AG10803 (cell line): ENCODE measurements at regions not wholly inside any gene's neighbourhood (a gene's known extent, or its start where the extent isn't known, plus 50 kb on each side); places are given as distances from the start of the nearest gene placed in this dataset.

Experiments
- DNase-seq: peaks from one replicate; pipeline ENCODE4 v3.0.0; 2010; ENCODE audit warnings: low read depth
- H3K4me3 ChIP-seq: 2 replicates; pipeline ENCODE4 v1.5.1; 2011; ENCODE audit warnings: mild to moderate bottlenecking, low read length, control low read depth
- CTCF ChIP-seq: conservative IDR thresholded peaks from 2 replicates; pipeline ENCODE4 v1.5.1; 2011; ENCODE audit warnings: mild to moderate bottlenecking, low read length, control low read depth, inconsistent platforms

- TF ChIP-seq CTCF: no peak
- no peak for DNase-seq
- H3K4me3 ChIP-seq: no peak overlapping the region
Measured at GRCh38 chr22:48239461-48240147, 1477.2 kb downstream of the TBC1D22A start.

- no peak for DNase-seq
- no peak for TF ChIP-seq CTCF
Measured at GRCh38 chr22:48238966-48239365, 1476.5 kb downstream of the TBC1D22A start.

GRCh38 chr22:48238284-48238915, 1476.0 kb downstream of the TBC1D22A start:
- H3K4me3 ChIP-seq: no peak overlapping the region
- TF ChIP-seq CTCF: no peak
- DNase-seq: no peak

More at GRCh38 chr22:48238966-48239365, 1476.5 kb downstream of the TBC1D22A start:
- H3K4me3 ChIP-seq: no peak overlapping the region

GRCh38 chr22:48237466-48238283, 1475.2 kb downstream of the TBC1D22A start:
- TF ChIP-seq CTCF: no peak
- no peak overlapping the region for H3K4me3 ChIP-seq
- DNase-seq: no peak

GRCh38 chr22:48236261-48236660, 1473.8 kb downstream of the TBC1D22A start:
- DNase-seq: no peak
- TF ChIP-seq CTCF: no peak
- no peak overlapping the region for H3K4me3 ChIP-seq

GRCh38 chr22:48235744-48236143, 1473.3 kb downstream of the TBC1D22A start:
- TF ChIP-seq CTCF: no peak
- DNase-seq: no peak
- no peak overlapping the region for H3K4me3 ChIP-seq

GRCh38 chr22:48234011-48234410, 1471.6 kb downstream of the TBC1D22A start:
- DNase-seq: peak; percentile 1
- TF ChIP-seq CTCF: no peak
- no peak overlapping the region for H3K4me3 ChIP-seq
